ENCODE measurements at regions not wholly inside any gene's neighbourhood (a gene's known extent, or its start where the extent isn't known, plus 50 kb on each side); places are given as distances from the start of the nearest gene placed in this dataset.

DNA sequence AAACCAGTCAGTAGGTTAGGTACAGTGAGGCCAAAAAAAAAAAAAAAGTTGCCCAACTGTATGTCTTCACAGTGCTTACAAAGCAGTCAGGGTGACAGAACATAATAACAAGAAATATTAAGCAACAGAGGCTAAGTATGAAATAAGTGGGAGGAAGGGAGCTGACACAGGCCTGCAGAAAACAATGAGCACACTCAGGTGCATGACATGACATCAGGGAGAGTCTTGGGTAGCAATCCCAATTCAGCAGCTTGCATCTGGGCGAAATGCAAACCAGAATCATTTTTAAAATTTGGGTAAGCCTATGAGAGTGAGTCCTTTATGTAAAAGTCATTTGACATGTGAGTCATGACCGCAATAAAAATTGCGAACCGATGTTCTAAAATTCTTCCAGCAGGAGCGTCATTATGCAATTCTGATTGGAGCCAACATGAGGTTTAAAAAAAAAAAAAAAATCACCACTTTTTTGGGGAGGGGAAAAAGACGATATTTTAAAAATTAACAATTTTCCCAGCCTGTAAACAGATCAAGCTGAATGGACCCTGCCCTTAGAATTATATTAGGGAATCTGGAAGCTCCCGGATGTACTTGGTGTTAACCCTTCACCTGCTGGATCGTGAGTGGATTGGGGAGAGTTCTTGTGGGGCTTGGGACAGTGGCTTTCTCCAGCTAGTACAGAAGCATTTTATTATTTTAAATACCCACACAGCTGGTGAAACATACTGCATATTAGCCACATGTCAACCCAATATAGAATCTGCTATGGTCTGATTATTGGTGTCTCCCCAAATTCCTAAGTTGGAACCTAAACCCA, 127.9 kb downstream of the NPIPB5 start:
- Histone ChIP-seq H3K27me3 (replicated peaks in 1 of 4; ENCODE audit: control extremely low read depth in 1 of 4, control insufficient read depth in 3 of 4, insufficient read depth in 4 of 4, low read length in 3 of 4) (peaks cover 0 to 26% (median 7%) of the 10 kb centered on the region in 4 experiments), H4K20me1 (ENCODE audit: control insufficient read depth, insufficient read depth, low read length, poor library complexity, severe bottlenecking) (no peaks in the 10 kb centered on the region), H3K36me3 (replicated peaks in 1 of 2; ENCODE audit: control extremely low read depth in 1 of 2, control insufficient read depth in 1 of 2, extremely low read depth in 1 of 2, insufficient read depth in 2 of 2, low read length in 1 of 2) (no peaks in the 10 kb centered on the region), H3K4me3 (ENCODE audit: control extremely low read depth in 1 of 5, extremely low read depth in 1 of 5, insufficient read depth in 1 of 5, low read depth in 2 of 5, low read length in 4 of 5) (no peak overlapping the region), H2AFZ (ENCODE audit: insufficient read depth, low read depth, low read length, poor library complexity, severe bottlenecking) (no peak overlapping the region), H3K4me1 (ENCODE audit: control insufficient read depth in 2 of 2, insufficient read depth in 2 of 2, low read length in 2 of 2) (no peaks in the 10 kb centered on the region), H3K9me3 (ENCODE audit: control extremely low read depth in 1 of 3, control insufficient read depth in 2 of 3, insufficient read depth in 1 of 3, low read length in 2 of 3) (peaks cover 1 to 6% (median 3%) of the 10 kb centered on the region in 3 donors), H3K79me2 (ENCODE audit: control insufficient read depth, insufficient read depth, low read length) (no peaks in the 10 kb centered on the region), H3K27ac (ENCODE audit: low read length in 2 of 2) (no peak overlapping the region), H3K4me2 (replicated peaks; ENCODE audit: low read depth, low read length, poor library complexity, severe bottlenecking) (no peak overlapping the region), H3K9ac (ENCODE audit: low read length) (no peak overlapping the region)
- ChIA-PET POLR2A (no interaction called here), CTCF (interaction anchor here (0.7 to 1.8 kb wide), 3 partner anchors 9 to 1065 kb away, joined by 4 to 6 read pairs (median 4); no protein-coding TSS in a partner anchor)
- H3K27me3 Mint-ChIP-seq: peaks cover 16% of the 10 kb centered on the region
- WGBS (ENCODE audit: insufficient coverage): 78% methylated on average over 6 of the region's 8 CpGs
- H3K27ac Mint-ChIP-seq: no peak overlapping the region
- H3K4me1 Mint-ChIP-seq: no peaks in the 10 kb centered on the region
- ATAC-seq (ENCODE audit: low read depth) (no peak), DNase-seq (no peak)
- no peak overlapping the region for H3K4me3 Mint-ChIP-seq
- TF ChIP-seq EZH2 (IDR thresholded peaks at IDR 0.05; ENCODE audit: borderline replicate concordance, insufficient read depth, low read depth, low read length, poor library complexity, severe bottlenecking): no peak
- intact Hi-C loops (cut with micrococcal nuclease): no loop called here
- no peaks in the 10 kb centered on the region for H3K9me3 Mint-ChIP-seq (ENCODE audit: insufficient read depth)

DNA sequence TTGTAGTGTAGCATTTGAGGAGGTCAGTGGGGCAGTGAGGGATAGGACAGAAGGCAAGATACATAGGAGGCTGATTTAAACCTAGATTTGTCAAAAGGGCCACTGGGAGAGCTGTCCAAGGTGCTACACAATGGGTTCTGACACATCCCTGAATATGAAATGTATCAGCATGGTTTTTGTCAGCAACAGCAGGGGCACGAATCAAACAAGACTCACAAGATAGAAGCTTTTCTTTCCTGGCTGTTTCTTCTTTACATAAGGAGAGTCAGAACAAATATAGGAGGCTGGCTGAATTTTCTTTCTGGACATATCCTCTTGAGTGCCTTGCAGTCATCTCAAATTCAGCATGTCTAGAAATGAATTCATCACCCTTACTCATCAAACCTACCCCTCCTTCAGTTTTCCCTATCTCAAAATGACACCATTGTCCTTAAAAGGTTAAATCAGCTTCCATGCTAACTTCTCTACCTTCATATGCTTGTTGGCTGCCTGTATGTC, 130.5 kb downstream of the NPIPB5 start:
- CTCF ChIA-PET: no interaction called here
- no peaks in the 10 kb centered on the region for H3K27me3 Mint-ChIP-seq
- no peak for ATAC-seq (ENCODE audit: low read depth)
- Histone ChIP-seq H3K9ac (ENCODE audit: low read length) (no peak overlapping the region), H3K9me3 (ENCODE audit: control extremely low read depth in 1 of 3, control insufficient read depth in 2 of 3, insufficient read depth in 1 of 3, low read length in 2 of 3) (peaks cover 1 to 6% (median 3%) of the 10 kb centered on the region in 3 donors), H3K4me1 (ENCODE audit: control insufficient read depth in 2 of 2, insufficient read depth in 2 of 2, low read length in 2 of 2) (no peaks in the 10 kb centered on the region), H3K4me3 (ENCODE audit: control extremely low read depth in 1 of 5, extremely low read depth in 1 of 5, insufficient read depth in 1 of 5, low read depth in 2 of 5, low read length in 4 of 5) (no peak overlapping the region), H4K20me1 (ENCODE audit: control insufficient read depth, insufficient read depth, low read length, poor library complexity, severe bottlenecking) (no peaks in the 10 kb centered on the region), H3K79me2 (ENCODE audit: control insufficient read depth, insufficient read depth, low read length) (no peaks in the 10 kb centered on the region), H3K27me3 (replicated peaks in 1 of 4; ENCODE audit: control extremely low read depth in 1 of 4, control insufficient read depth in 3 of 4, insufficient read depth in 4 of 4, low read length in 3 of 4) (peaks cover 0 to 18% (median 13%) of the 10 kb centered on the region in 4 experiments), H2AFZ (ENCODE audit: insufficient read depth, low read depth, low read length, poor library complexity, severe bottlenecking) (no peak overlapping the region), H3K27ac (ENCODE audit: low read length in 2 of 2) (no peak overlapping the region), H3K4me2 (replicated peaks; ENCODE audit: low read depth, low read length, poor library complexity, severe bottlenecking) (no peak overlapping the region), H3K36me3 (replicated peaks in 1 of 2; ENCODE audit: control extremely low read depth in 1 of 2, control insufficient read depth in 1 of 2, extremely low read depth in 1 of 2, insufficient read depth in 2 of 2, low read length in 1 of 2) (no peaks in the 10 kb centered on the region)
- WGBS (ENCODE audit: insufficient coverage): 40% methylated on average over 1 of the region's 1 CpG
- DNase-seq: no peak
- intact Hi-C loops (cut with micrococcal nuclease): no loop called here
- POLR2A ChIA-PET: no interaction called here
- no peaks in the 10 kb centered on the region for H3K4me1 Mint-ChIP-seq
- no peaks in the 10 kb centered on the region for H3K9me3 Mint-ChIP-seq (ENCODE audit: insufficient read depth)
- H3K4me3 Mint-ChIP-seq: no peak overlapping the region
- H3K27ac Mint-ChIP-seq: no peak overlapping the region
- TF ChIP-seq EZH2 (IDR thresholded peaks at IDR 0.05; ENCODE audit: borderline replicate concordance, insufficient read depth, low read depth, low read length, poor library complexity, severe bottlenecking): no peak
- TF ChIP-seq, protein P1, sequence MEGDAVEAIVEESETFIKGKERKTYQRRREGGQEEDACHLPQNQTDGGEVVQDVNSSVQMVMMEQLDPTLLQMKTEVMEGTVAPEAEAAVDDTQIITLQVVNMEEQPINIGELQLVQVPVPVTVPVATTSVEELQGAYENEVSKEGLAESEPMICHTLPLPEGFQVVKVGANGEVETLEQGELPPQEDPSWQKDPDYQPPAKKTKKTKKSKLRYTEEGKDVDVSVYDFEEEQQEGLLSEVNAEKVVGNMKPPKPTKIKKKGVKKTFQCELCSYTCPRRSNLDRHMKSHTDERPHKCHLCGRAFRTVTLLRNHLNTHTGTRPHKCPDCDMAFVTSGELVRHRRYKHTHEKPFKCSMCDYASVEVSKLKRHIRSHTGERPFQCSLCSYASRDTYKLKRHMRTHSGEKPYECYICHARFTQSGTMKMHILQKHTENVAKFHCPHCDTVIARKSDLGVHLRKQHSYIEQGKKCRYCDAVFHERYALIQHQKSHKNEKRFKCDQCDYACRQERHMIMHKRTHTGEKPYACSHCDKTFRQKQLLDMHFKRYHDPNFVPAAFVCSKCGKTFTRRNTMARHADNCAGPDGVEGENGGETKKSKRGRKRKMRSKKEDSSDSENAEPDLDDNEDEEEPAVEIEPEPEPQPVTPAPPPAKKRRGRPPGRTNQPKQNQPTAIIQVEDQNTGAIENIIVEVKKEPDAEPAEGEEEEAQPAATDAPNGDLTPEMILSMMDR (IDR thresholded peaks at IDR 0.05): no peak

Measured in B cell (primary cell).